HG03521 (cell line): ENCODE measurements at regions not wholly inside any gene's neighbourhood (a gene's known extent, or its start where the extent isn't known, plus 50 kb on each side); places are given as distances from the start of the nearest gene placed in this dataset.

Experiments used
- ATAC-seq: cut with Tn5 transposase; IDR thresholded peaks from one replicate; pipeline ENCODE4 v1.9.1; 2021; ENCODE audit warnings: mild to moderate bottlenecking, moderate library complexity; ENCODE audit not compliant: unreplicated experiment

DNA sequence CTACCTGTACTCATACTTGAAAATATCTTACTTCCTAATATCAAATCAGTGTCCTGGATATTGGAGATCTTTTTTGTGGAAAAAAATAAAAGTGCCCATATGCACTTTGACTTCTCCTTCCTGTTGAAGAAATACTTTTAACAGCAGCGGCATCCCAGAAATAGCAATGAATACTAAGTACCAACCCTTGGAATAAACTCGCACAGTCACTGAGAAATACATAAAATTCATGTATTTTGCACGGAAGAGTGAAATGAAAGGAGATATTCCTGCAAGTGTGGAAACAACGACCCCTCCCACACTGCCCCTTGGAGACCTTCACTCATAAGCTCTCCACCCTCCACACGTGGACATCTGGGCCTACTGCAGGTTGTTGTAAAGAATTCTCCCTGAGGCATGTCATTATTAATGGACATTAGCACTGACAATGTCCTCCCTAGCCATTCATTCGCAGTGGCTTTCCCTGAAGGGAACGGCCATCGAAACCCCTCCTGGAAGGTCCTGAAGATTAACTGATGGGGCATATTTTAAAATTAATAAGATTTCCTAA lies 407.6 kb upstream of the PFKP start:
- no peak for ATAC-seq

DNA sequence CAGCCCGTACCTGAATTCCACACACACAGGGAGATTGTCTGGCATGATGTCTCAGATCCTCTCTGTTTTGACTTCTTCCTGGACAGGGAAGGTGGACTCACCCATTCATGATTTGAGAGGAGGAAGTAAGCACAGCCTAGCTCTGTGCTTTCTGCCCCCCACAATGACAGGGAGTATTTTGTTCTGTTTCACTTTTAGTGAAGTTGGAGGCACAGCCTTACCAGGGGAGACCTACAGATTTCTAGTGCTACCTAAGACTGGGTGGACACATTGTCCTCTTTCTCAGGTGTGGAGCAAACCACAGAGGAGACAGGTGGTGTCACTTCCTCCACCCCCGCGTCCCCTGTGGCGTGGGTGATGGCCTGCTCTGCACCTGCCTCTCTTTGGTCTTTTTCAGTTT lies 408.6 kb upstream of the PFKP start:
- ATAC-seq, result no peak

DNA sequence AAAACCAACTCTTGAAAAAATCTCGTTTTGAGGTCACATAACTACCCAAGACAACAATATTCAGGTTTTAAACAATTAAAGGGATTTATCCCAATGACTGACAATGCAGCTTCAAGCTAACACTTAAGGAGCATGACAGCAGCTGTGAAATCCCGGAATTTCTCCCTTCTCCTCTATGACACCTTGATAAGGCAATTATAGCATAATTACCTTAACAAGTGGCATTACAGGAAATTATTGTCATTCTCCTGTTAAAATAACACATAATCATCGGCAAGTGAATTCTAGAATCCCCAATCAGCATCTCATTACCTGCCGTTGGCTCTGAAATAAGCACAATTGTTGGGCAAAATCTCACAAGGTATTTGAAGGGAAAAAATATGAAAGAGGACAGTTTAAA lies 417.0 kb upstream of the PFKP start:
- ATAC-seq, result no peak

DNA sequence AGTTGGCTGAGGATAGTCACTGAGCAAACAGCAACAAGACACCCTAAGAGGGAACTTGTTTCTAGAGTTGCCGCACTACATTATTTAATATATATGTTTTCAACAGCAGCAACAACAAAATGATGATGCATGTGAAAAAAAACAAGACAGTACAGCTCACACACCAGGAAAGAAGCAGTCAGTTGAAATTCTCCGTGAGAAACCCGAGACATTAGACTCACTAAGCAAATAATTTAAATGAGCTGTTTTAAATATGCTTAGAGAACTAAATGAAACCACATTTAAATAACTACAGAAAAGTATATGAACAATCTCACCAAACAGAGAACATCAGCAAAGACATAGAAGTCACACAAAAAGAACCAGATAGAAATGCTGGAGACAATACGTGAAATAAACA lies 426.3 kb upstream of the PFKP start:
- no peak for ATAC-seq

DNA sequence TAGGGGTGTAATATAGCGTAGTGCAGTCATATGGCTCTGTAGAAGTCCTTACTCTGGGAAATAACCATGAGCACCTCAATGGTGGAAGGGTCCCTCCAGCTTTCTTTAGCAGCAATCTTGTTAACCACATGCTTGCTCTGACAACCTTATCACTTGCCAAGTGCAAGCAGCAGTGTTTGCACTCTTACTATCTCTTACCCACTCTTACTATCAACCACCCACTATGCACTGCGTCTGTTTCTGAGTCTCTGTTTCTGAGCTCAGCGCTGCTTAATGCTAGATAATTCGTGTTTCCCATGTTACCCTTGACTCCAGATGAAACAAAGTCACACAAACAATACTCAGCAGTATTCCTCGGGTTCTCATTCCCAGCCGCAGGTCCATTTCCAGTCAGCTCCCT lies 433.7 kb upstream of the PFKP start:
- ATAC-seq, result no peak

DNA sequence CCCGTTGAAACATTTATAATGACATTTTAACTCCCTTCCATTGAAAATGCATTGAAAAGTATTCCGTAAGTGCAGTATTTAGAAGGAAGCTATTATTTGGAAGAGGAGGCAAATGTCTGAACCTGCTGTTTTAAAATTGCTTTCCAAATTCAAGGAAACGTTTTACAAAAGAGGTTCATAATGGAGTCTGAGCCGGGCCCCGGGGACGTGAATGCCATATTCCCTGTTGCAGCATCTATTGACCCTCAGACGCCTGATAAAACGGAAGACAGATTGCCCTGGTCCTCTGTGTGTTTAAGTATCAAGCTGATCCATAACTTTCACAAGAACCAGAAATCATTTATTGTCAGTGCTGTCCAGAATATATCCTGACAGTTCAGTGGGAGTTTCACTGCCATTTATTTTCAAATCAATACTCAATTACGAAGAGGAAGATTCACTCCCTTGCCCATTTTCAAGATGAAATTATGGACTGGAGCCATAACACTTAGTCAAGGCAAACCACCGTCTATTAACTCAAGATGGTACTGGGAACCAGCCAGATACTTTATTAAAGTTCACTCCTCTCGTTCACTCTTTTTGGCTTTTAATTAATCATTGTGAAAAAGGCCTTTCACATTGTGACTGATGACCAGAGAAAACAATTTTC lies 435.7 kb upstream of the PFKP start:
- no peak for ATAC-seq

DNA sequence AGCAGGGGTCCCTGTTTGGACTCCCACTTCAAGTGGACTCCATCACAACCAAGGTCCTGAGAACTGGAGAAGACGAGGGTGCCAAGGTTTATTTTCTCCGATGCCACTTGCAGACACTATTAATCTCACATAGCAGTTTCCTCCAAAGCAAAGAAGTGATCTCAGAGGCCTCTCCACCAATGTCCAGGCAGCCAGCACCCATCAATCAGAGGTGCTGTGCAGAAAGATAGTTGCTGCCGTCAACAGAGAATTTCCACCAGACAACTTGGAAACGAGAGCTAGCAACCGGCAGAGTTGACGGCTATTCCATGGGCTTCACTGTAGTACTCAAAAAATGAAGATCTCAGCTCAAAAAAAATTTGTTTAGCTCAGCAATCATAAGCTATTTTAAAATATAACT lies 438.6 kb upstream of the PFKP start:
- ATAC-seq, result no peak

DNA sequence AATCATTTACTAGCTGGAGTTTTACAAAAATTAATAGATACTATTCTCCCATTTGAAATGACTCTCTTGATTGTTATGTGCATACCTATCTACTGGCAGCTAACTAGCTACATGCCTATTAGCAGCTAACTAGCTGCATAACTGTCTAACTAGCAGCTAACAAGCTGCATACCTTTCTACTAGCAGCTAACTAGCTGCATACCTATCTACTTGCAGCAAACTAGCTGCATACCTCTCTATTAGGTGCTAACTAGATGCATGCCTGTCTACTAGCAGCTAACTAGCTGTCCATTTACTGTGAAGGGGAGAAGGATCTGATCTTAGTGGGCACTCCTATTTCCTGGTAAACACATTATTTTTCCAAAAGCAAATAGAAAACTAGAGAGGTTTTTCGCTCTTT lies 439.4 kb upstream of the PFKP start:
- ATAC-seq, result no peak

DNA sequence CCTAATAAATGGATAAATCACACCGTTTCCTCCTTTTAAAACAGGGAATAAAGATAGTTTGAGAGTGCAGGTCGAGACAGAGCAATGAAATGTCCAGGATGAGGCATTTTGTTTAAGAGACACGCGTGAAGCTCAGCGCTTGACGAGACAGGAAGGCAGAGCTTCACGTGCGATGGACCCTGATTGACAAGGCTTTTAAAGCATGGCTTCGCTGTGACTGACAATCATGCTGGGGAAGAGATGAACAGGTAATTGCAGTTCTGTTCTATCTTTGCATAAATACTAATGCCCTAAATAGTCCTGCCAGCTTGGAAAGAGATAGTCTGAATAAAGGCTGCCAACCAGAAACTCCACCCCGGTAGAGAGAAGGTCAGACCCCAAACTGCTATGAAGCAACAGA lies 442.3 kb upstream of the PFKP start:
- ATAC-seq, result no peak

DNA sequence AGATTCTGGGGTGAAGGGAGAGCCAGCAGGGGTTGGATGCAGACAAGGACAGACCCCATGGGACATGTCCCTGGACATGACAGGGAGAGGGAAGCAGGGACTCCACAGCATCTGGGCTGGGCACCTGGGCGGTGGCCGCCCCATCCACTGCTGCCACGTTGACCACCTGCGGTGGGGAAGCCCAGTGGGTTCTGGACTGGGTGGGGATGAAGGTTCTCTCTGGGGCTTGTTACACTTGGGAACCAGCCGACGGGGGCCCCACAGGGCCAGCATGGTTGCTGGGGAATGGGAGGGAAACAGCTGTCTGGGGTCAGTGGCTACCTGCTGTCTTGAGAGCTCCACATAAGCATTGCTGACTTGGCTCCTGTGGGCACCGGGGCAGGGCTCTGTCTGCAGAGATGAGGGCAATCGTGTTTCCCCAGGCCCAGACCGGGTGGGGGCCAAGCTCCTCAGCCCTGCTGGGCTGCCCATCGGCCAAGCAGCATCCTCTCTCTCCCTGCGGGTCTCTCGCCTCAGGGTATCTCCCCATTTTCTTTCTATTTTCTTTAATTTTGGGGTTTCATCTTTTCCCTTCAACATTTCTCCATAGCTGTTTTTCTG lies 443.6 kb upstream of the PFKP start:
- no peak for ATAC-seq

DNA sequence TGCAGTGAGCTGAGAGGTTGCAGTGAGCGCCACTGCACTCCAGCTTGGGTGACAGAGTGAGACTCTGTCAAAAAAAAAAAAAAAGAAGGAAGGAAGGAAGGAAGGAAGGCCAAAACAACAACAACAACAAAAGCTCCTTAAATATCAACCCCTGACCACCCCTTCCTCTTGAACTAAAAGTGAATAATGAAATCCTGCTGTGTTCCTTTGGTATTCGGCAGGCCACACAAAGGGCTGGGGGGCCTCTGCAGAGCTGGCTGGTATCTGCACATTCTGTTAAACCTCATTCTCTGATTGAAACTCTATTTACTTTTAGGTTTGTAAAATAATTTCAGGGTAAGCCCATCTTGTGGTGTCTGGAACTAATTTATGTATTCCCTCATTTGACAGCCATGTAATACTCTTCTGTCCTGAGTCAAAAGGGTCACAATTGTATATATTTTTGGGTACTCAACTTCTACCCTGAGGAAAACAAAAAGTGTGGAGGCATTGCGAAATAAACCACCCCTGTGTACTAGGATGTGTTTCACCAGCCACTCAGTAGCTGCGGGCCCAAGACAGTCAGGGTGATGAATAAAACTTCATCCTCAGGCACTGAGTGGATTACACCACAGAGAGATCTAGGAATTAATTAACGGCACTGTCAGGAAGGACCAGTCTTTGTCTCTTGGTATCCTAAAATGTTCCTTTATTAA lies 446.4 kb upstream of the PFKP start:
- ATAC-seq, result no peak

DNA sequence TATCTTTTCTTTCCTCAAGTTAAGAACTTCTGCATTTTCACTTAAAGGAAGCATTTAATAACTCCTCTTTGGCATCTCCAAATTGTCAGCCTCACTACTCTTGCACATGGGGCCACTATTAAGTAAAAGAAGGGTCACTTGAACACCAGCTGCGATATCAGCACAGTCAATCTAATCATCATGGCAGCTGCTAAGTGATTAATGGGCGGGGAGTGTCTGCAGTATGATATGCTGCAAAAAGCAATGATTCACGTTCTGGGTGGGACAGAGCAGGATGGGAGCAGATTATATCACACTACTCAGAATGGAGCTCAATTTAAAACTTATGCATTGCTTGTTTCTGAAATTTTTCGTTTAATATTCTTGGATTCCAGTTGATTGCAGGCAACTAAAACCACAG lies 447.4 kb upstream of the PFKP start:
- ATAC-seq, result no peak

DNA sequence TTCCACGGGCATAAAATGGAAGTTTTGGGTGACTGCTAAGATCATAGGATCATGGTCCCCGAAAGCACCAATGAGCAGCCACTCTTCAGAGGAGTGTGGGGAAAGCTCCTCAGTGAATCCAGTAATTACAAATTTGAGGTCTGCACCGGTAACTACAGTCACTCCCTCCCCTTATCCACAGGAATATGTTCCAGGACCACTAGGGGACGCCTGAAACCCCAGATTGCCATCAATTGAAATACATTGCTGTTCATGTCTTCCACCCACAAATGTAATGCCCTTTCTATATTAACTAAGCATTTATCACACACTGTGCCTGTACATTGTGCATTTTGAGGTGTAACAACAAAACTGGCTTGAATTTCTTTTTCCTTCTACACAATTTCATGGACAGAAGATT lies 447.9 kb upstream of the PFKP start:
- no peak for ATAC-seq

DNA sequence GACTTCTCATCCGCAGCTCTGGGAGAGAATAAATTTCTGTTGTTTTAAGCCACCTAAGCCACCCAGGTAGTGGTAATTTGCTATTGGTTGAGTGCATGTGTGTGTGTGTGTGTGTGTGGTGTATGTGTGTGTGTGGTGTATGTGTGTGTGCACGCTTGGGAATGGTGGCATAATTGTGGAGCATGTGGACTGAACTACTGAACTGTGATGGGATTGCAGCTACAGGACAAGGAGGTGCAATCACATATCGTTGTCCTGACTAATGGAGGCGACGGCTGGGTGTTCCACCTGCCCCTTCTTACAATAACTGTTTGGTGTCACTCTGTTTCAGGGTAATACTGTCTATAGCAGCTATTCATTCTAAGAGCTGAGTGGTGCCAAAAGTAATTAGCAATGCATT lies 448.7 kb upstream of the PFKP start:
- no peak for ATAC-seq

DNA sequence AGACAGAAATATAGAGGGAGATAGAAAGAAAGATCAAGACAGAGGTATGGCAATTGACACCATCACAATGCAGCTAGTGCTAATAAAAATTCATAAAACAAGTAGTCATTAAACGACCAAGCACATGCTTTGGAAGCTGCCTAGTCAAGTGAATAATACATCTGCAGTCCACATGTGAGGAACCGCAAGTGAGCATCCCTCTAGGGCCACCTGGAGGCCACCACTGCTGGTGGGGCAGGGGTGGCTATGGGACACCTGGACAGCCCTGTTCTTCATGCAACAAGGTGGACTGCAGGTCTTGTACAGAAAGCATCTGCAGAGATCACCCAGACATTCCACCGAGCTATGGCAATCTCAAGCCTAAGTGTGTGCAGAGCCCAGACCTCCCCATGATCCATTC lies 451.1 kb upstream of the PFKP start:
- ATAC-seq, result no peak

DNA sequence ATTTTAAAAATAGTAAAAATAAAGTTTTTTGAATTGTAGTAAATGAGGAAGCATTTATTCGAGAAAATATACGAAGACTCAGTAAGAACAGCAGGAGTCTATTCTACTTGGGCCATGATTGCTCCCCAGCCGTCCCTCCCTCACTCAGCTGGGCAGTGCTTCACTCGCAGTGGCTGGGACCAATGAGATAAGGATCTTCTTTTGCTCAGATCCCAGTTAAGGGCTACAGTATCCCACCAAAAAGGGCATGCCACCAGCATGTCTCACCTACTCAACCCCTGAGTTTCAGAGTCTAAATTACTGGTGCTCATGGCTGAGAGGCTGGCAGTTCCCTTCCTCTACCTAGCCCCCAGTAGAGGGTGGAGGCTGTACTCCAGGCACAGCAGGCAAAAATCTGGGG lies 455.7 kb upstream of the PFKP start:
- ATAC-seq, result no peak

DNA sequence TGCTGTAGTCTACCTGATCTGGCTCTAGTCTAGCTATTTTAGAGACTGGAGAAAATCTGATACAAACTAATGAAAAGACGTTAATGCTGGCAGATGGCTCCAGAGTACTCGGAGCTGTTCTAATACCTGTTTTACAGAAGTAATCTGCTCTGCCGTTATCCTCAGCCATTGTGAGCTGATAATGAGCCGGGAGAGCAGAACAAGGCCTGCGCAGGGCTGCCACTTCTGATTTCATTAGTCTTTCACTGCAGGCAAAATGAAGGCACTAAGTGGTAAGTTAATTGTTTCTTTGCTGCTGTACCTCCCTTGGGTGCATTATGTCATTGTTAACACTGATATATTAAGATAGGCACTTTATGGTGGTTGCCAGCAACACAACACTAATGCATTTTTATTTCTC lies 456.4 kb upstream of the PFKP start:
- ATAC-seq, result no peak

DNA sequence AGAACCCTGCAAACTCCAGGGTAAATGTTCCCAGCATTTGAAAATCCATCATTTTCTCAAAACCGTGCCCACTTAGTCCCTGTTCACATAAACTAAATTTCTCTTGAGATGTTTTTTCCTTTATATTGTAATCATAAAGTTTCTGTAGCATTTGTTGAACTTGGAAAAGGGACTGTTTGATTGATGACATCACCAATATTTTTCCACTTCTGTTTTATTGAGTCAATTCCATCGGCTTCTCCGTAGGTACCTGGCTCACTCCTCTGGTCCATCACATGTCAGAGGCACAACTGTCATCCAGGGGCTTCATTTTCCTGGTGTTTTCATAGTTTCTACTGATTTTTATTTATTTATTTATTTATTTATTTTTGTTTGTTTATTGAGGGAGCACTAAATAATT lies 462.5 kb upstream of the PFKP start:
- no peak for ATAC-seq

DNA sequence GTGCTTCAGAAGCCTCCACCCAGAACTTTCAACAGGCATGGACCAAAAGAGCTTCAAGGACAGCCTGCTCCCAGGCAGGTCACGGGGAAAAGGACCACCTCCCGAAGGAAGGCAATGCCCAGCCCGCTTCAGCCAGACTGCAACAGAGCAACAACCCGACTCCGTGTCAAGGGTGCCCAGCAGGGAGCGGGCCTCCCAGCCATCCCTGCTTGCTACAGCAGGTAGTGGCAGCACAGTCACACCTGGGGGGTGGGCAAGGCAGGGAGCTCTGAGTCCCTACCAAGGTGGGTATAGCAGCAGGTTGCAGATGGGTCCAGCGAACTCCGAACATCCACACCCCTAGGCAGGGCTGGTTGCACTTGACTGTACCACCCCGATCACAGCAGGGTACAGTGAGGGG lies 467.8 kb upstream of the PFKP start:
- ATAC-seq, result no peak

DNA sequence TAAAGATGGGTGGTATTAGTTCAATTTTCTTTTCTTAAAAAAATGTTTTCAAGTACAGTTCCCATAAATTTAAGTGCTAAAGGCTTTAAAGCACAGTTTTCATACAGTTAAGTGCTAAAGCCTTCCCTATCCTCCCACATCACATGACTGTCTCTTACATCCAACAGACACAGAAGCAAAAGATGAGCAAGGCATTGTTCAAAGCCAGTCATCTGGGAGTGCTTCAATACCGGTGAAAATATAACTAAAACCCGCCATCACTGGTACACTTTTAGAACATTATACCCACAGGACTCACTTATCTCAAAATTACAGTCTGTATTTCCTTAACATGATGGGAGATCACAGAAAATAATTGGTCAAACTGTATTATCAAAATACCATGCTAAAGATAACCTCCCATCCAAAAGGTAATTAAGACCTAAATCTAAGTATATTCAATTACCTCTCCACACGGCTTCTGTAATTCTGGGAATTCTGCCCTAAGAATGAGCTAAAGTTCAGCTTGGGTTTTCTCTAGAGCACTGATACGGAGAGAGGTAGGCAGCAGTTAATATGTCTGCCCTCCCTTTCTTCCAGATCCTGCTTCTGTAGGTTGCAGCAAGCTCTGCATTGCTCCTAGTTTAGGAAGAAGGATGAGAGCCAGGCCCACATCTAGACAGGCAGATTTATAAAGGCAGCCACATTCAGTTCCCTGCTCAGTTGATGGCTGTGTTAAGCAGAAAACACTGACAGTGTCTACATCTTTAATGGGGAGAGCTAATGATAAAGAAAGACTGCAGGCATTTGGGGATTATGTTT lies 474.8 kb upstream of the PFKP start:
- no peak for ATAC-seq

DNA sequence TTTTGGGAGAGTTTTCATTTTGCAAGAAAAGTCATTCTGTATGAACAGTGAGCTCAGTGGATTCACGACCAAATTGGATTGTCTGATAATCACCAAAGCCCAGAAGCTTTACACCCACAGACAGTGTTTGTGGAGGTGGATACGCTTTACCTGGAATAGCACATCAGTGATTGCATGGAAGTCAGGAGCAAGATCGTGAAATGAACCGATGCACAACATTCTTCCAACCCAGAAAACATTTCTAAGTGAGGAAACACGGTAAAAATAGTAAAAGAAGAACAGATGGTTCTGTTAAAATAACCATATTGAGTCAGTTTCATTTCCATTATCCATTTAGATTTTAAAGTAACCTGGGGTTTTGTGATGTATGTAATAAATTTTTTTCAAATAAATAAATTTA lies 478.2 kb upstream of the PFKP start:
- no peak for ATAC-seq

DNA sequence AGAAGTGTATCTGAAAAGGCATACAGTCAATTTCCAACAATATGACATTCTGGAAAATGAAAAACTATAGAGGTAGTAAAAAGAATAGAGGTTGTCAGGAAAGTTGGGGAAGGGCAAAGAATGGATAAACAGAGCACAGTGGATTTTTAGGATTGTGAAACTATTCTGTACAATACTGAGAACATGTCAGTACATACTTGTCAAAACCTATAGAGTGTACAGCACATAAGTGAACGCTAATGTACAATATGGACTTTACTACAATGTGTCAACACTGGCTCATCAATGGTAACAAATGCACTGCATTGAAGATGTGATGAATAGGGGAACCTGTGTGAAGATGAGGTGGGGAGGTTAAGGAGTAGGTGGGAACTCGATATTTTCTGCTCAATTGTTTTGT lies 483.0 kb upstream of the PFKP start:
- no peak for ATAC-seq
